Ascending aorta (tissue), 2 donors: ENCODE measurements at regions not wholly inside any gene's neighbourhood (a gene's known extent, or its start where the extent isn't known, plus 50 kb on each side); places are given as distances from the start of the nearest gene placed in this dataset.

Experiments
- DNase-seq, 2 donors: peaks; one replicate each; pipeline ENCODE4 v3.0.0-alpha.2; 2019; ENCODE audit warnings: low spot score in 2 of 2
- H3K27ac ChIP-seq, 2 donors: fragments of 200-600 bp; sonication (generic); one replicate each; pipeline ENCODE4 v1.5.1; 2016 to 2017; ENCODE audit warnings: mild to moderate bottlenecking in 1 of 2
- H3K27me3 ChIP-seq: fragments of 200-600 bp; sonication (generic); one replicate; pipeline ENCODE4 v1.5.1; 2017
- H3K36me3 ChIP-seq, 2 donors: fragments of 200-600 bp; sonication (generic); one replicate each; pipeline ENCODE4 v1.5.1; 2016
- H3K4me1 ChIP-seq, 2 donors: fragments of 200-600 bp; sonication (generic); one replicate each; pipeline ENCODE4 v1.5.1; 2016 to 2017; ENCODE audit warnings: mild to moderate bottlenecking in 1 of 2
- H3K4me3 ChIP-seq, 2 donors: fragments of 200-600 bp; sonication (generic); one replicate each; pipeline ENCODE4 v1.5.1; 2016 to 2017; ENCODE audit warnings: mild to moderate bottlenecking in 1 of 2
- H3K9me3 ChIP-seq, 2 donors: fragments of 200-600 bp; sonication (generic); one replicate each; pipeline ENCODE4 v1.5.1; 2016
- intact Hi-C: fragments of 100-400 bp; cut with DNase I; formaldehyde crosslinking; loops from one replicate; pipeline ENCODE4 v1.15.1; 2023
- TF ChIP-seq, protein P1 (sequence below), 3 experiments: fragments of 200-600 bp in 2 of 3; fragments of 450-650 bp in 1 of 3; sonication (generic) in 2 of 3; IDR thresholded peaks; one replicate each; pipeline ENCODE4 v1.5.1; 2016 to 2019; ENCODE audit warnings: antibody characterized with exemption in 3 of 3, mild to moderate bottlenecking in 1 of 3, moderate library complexity in 1 of 3

DNA sequence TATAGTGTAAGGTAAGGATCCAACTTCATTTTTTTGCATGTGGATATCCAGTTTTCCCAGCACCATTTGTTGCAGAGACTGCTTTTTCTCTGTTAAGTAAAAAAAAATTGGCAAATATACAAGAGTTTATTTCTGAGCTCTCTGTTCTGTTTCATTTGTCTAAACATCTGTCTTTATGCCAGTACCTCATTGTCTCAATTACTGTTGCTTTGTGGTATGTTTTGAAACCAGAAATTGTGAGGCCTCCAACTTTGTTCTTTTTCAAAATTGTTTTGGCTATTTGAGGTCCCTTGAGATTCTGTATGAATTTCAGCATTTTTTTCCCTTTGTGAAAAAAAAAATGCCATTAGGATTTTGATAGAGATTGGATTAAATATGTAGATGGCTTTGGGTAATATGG is 150.5 kb downstream of the MINAR1 start:
- DNase-seq: no peak
- no peaks in the 10 kb centered on the region for H3K36me3 ChIP-seq
- H3K27me3 ChIP-seq: no peaks in the 10 kb centered on the region
- no peaks in the 10 kb centered on the region for H3K4me1 ChIP-seq
- H3K27ac ChIP-seq: no peak overlapping the region
- intact Hi-C loops: no loop called here
- H3K4me3 ChIP-seq: no peak overlapping the region
- H3K9me3 ChIP-seq: no peaks in the 10 kb centered on the region
- TF ChIP-seq, protein P1, sequence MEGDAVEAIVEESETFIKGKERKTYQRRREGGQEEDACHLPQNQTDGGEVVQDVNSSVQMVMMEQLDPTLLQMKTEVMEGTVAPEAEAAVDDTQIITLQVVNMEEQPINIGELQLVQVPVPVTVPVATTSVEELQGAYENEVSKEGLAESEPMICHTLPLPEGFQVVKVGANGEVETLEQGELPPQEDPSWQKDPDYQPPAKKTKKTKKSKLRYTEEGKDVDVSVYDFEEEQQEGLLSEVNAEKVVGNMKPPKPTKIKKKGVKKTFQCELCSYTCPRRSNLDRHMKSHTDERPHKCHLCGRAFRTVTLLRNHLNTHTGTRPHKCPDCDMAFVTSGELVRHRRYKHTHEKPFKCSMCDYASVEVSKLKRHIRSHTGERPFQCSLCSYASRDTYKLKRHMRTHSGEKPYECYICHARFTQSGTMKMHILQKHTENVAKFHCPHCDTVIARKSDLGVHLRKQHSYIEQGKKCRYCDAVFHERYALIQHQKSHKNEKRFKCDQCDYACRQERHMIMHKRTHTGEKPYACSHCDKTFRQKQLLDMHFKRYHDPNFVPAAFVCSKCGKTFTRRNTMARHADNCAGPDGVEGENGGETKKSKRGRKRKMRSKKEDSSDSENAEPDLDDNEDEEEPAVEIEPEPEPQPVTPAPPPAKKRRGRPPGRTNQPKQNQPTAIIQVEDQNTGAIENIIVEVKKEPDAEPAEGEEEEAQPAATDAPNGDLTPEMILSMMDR (IDR thresholded peaks at IDR 0.05): no peak

DNA sequence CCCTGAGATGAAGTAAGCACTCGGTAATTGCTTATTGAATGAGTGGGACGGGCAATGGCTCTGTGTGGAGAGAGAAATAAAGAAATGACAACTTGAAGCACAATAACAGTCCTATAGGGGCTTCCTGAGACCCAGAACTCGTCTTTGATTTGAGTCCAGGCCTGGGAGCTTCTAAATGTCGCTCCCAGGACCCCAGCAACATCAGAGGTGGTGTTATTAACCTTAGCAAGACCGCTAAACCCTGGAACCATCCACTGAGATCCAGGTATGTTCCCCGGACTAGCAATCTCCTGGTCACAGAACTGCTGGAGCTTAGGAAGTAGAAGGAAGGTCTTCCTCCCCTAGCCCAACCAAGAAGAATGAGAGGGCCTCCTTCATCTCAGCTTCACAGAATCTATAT is 160.0 kb downstream of the MINAR1 start:
- DNase-seq: no peak
- Histone ChIP-seq H3K4me3 (no peak overlapping the region), H3K27me3 (no peaks in the 10 kb centered on the region), H3K9me3 (no peaks in the 10 kb centered on the region), H3K27ac (no peak overlapping the region), H3K36me3 (no peaks in the 10 kb centered on the region), H3K4me1 (no peaks in the 10 kb centered on the region)
- intact Hi-C loops: no loop called here
- TF ChIP-seq, protein P1 (IDR thresholded peaks at IDR 0.05): no peak

DNA sequence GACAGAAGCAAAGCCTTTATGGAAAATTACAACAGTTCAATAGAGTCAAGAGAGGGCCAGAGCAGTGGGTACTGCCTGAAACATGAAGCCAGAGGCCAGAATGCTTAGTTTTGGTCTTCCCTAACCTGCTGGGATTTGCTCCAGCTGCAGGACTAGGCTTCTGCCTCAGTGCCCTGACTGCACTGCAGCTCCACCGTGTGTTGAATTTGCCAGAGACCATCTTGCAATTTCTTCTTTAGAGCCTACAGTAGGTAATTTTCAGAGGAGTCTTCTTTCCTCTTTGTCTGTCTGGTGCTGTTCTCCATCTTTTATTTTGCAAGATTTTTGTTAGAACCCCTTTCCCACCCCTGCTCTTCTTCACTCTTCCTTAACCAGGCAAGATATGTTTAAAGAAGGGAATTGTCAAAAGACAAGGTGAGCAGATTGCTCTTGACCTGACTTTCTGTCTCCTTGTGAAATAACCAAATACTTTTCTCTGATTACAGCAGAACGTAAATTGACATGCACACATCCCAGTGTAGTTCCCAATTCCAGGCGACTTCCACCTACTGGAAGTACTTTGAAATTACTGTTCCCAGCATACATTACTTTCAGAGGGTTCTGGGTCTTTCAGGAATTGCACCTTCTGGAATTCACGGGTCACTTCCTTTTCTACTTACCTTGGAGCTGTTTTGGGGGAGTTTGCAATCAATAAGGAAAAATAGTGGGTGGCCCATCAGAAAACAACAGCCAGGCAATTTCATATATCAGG is 161.2 kb downstream of the MINAR1 start:
- H3K27ac ChIP-seq: no peak overlapping the region
- no peaks in the 10 kb centered on the region for H3K36me3 ChIP-seq
- no peaks in the 10 kb centered on the region for H3K4me1 ChIP-seq
- TF ChIP-seq, protein P1 (IDR thresholded peaks at IDR 0.05): peak in 1 of 3 experiments; percentile 6
- no peaks in the 10 kb centered on the region for H3K27me3 ChIP-seq
- intact Hi-C loops: no loop called here
- no peak overlapping the region for H3K4me3 ChIP-seq
- H3K9me3 ChIP-seq: no peaks in the 10 kb centered on the region
- DNase-seq: no peak

DNA sequence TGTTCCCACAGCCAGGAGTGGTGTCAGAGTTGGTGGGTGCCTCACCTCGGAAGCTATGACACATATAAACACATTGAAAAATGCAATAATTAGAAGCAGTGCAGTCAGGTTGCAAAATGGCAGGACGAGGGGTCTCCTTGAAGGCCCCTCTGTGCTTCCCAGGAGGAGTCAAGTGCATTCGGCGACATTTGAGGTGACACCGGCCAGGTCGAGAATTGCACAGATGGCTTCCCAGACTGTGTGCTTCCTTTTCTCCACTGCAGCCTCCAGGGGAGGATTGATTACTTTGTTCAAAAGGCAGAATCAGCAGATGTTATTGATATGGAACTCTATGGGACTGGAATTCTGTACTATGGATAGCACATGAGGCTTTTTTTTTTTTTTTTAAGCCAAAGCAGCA is 163.2 kb downstream of the MINAR1 start:
- H3K4me3 ChIP-seq: no peak overlapping the region
- H3K4me1 ChIP-seq: no peaks in the 10 kb centered on the region
- intact Hi-C loops: no loop called here
- no peaks in the 10 kb centered on the region for H3K27me3 ChIP-seq
- TF ChIP-seq, protein P1 (IDR thresholded peaks at IDR 0.05): no peak
- no peaks in the 10 kb centered on the region for H3K36me3 ChIP-seq
- no peak for DNase-seq
- H3K27ac ChIP-seq: no peak overlapping the region
- no peaks in the 10 kb centered on the region for H3K9me3 ChIP-seq

DNA sequence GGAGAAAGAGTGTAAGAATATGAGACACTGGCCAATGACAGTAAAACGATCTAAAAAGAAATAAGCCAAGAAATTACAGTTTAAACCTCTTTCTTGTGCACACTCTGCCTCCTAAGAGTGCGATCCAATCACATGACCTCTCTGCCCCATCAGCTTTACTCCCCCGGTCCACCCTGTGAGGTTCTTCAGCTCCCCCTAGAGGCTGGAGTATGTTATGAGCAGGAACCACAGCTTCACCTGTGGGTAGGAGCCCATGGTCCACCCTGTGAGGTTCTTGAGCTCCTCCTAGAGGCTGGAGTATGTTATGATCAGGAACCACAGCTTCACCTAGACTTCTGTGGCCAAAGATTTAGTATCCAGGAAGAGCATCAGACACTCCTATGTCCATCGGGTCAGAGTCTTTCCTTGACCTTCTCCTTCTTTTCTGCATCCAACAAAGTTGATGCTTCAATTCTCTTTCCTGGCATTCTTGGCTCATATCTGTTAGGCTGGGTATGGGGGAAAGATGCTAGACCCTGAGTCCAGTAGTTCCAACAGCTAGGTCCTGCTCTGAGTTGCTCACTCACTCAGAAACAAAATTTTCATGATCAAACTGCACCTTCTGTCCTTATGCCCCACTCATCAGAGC is 164.0 kb downstream of the MINAR1 start:
- H3K9me3 ChIP-seq: no peaks in the 10 kb centered on the region
- no peaks in the 10 kb centered on the region for H3K36me3 ChIP-seq

More for the DNA sequence above, 164.0 kb downstream of the MINAR1 start:
- intact Hi-C loops: loop anchor here (2.0 kb wide), 1 partner anchor 215 kb away; no protein-coding TSS in a partner anchor
- H3K27ac ChIP-seq: no peak overlapping the region
- H3K4me3 ChIP-seq: no peak overlapping the region
- TF ChIP-seq, protein P1 (IDR thresholded peaks at IDR 0.05): peak; percentile 19 to 57 (median 41)
- H3K4me1 ChIP-seq: no peaks in the 10 kb centered on the region
- no peaks in the 10 kb centered on the region for H3K27me3 ChIP-seq
- no peak for DNase-seq
